ENCODE measurements at regions not wholly inside any gene's neighbourhood (a gene's known extent, or its start where the extent isn't known, plus 50 kb on each side); places are given as distances from the start of the nearest gene placed in this dataset.

DNA sequence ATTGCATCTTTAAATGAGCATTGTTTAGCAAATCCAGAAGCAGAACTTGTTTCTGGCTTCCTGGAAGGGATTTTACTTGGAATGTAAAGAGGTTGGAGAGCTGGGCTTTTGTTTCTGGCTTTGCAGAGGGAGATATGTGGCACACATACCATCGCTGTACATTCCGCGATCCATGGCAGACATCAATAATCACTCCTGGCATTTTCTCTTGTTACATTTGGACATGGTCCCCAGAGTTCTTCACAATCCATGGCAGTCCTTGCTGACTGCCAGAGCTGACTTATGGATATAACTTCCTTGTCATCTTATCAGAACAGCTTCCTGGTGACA lies 445.6 kb upstream of the SPRED2 start:
- no peak for DNase-seq

DNA sequence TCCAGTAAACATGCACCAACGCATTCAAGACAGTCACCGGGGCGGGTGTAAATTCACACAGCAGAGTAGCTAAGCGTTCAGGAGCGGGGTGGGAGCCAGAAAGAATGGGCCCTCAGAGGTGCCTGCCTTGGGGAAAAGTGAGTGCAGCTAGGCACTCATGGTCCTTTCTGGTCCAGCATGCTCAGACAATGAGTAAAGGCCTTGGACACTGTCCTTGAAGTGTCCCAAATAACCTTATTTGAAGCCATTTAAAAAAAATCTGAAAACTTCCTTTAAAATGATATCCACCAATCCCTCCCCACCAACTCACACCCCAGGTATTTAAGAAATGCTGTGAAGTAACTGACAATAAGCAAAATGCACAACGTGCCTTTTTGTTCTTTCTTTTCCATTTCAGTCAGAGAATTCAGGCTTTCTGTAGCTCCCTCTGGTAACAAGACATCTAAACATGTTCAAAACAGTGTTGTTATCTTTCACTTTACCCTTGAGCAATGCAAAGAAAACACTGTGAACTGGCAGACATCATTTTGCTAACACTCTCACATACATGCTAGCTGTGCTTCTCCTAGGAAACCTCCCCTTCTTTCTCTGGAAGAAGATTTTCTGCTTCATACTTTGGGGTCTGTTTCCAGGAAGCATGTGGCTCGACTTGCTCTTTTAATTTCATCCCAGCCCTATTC lies 445.1 kb upstream of the SPRED2 start:
- no peak for DNase-seq

DNA sequence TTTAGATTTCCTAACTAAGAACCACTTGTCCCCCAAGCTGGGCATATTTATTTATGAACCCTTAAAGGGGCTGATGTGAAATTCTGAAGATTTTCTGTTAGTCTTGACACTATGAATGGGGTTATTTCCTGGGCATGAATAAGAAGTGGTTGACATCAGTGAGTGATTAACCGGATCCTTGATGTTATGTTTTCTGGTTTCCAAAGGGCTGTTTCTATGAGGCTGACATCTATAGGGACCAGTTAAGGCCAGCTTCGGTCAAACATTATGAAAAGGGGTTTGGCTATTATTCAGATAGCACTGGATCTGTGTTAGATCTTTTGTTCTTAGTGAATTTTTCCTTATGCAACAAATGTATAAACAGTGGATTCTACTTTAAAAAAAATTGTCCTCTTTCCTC lies 443.7 kb upstream of the SPRED2 start:
- DNase-seq = no peak

DNA sequence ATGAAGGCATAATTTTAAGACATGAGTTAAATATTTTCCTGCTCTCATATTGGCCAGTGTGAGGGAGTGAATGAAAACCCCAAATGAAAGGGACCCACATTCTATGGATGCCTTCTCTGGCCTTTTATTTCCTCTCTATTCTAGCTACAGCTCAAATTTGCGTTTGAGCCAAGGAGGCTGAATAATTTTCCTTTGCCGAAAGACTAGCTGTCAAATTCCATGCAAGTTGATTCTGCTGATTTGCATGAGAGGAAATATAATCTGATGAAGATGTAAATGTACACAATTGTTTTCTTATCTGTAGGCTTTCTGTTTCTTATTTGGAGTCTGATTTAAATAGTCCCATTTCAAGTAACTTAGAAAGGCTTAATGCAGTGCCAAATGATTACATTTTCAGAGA lies 438.4 kb upstream of the SPRED2 start:
- DNase-seq = no peak

DNA sequence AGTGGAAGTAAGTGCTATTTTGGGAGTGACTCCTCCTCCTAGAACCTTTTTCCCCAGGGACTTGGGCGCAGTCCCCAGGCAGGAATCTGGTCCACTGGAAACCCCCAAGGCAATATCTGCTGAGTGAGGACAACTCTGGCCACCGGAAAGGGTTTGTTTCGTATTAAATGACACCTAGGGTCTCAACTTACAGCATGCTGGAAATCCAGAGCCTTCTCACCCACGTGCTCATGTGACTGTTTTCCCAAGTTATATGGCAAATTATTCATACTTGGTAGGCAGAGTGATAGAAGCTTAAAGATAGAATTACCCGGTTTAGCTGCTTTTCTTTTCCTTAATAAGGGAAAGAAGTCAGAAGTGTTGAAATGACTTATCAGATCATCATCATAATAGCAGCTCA lies 436.9 kb upstream of the SPRED2 start:
- DNase-seq = no peak

DNA sequence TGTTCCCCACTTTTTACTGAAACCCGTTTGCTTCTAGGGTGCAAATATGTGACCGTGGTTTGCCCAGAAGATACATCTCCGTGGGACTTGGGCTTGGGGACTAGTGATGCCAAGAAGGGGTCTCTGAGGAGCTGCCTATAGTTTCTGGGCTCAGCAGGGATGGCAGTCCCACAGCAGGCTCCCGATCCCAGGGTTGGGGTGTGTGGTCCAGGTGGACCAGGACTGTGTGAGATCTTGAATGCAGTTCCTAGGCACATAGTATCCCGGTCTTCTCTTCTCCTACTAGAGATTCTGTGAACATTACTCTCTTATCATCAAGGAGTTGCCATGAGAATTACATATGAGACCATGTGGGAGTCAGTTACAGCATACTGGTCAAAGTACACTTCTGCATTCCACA lies 435.8 kb upstream of the SPRED2 start:
- no peak for DNase-seq

DNA sequence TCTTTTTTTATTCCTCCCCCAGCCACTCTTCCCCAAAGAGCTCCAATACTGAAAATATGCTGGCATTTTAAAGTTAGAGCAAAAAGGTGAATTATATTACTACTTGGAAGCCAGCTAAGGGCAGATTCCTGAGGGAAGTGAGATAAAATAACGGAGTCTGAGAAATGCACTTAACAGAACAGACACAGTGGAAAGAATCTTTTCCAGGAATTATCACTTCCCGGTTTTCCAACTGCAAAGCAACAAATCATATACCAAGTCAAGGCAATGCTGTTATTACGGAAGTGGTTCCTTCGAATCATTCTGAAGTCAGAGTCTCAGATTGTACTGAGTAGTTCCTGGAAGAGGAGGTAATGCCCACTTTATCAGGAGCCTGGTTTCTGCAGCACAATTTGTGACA lies 435.0 kb upstream of the SPRED2 start:
- DNase-seq = no peak

DNA sequence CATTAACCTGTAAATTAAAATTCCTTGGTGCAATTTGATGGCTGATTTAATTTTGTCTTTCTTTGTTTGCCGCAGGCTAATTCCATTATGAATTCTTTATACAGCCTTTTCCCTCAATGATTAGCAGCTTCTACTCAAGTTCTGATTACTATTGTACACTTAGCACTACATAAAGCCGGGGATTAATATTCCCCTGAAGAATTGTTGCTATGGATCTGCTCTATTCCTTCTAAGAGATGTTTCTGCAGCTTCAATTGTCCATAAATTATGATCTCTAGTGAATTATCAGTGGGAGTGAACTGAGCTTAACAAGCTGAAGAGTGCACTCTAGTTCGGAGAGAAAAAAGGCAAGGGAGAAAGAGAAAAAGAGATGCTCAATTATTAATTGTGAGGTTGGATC lies 433.7 kb upstream of the SPRED2 start:
- DNase-seq = no peak

DNA sequence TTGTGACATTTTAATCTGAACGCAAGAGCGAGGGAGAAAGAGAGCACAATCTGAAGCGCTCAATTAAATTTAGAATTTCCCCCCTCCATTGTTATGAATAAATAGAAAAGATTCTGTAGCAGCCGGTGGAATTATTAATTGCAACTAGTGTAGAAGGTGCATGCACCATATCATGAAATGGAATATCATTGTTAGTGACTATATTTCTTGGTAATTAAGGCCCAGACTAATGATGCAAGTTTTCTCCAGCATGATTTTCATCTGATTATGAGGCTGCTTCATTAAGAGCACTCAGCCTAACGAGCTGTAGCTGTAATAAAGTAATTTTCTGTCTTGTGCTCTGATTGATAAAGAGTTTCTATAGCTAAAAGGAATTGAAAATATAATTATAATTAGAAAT lies 432.2 kb upstream of the SPRED2 start:
- DNase-seq = no peak

DNA sequence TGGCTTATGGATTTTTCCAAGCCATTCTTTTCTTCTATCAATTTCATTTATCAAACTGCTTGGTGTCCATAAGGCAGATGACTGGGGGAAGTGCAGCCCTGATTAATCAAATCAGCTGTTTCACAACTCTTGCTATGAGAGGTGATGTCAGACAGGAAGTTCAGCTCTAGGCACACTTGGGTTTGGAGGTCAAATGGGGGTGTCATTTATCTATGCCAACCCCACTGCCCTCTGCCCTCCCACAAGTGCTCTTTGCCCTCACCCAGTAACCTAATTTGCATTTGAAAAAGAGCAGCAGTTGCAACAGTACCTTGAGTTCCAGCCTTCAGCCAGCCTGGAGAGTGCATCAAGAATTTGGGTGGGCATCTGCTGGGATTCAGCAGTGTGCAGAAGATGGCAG lies 431.3 kb upstream of the SPRED2 start:
- no peak for DNase-seq

DNA sequence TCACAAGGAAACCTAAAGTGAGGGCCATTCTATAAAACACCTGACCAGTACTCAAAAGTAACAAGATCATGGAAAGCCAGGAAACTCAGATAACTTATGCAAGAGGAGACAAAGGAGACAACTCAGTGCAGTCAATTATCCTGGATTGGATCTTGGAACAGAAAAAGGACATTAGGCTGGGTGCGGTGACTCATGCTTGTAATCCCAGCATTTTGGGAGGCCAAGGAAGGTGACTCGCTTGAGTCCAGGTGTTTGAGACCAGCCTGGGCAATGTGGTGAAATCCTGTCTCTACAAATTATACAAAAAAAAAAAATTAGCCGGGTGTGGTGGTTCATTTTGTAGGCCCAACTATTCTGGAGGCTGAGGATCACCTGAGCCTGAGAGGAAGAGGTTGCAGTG lies 424.5 kb upstream of the SPRED2 start:
- DNase-seq = no peak

DNA sequence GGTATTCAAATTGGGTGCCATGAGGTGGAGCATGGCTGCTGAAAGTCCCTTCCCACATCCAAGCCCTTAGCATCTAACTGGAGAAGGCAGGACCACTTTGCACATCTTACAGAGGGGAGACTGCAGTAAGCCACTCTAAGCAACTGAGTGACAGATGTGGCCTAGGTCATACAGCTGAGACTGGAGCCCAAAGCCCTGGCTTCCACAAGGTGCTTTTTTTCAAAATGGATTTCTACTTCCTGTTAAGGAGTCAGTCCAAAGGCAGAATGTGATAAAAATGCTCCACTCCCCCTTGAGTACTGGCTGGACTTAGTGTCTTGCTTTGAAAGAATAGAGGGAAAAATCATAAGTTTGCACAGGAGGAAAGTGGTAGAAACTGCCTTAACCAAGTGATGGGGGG lies 424.0 kb upstream of the SPRED2 start:
- no peak for DNase-seq

DNA sequence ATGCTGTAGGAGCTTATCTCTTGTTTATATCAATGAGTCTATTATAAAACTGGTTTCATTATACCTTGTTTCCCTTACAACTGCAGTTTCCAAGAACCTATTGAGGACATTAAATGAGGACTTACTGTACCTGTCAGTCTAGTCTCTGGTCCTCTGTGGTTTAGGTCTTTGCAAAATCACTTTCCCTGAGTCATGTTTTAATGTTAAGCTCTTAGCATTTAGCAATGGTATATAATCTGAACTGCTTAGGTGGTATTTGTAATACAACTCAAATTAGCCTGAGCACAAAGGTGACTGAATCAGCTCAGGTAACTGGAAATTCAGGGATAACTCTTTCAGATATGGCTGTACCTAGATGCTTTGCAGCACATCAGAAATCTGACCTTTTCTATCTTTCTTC lies 418.3 kb upstream of the SPRED2 start:
- no peak for DNase-seq

DNA sequence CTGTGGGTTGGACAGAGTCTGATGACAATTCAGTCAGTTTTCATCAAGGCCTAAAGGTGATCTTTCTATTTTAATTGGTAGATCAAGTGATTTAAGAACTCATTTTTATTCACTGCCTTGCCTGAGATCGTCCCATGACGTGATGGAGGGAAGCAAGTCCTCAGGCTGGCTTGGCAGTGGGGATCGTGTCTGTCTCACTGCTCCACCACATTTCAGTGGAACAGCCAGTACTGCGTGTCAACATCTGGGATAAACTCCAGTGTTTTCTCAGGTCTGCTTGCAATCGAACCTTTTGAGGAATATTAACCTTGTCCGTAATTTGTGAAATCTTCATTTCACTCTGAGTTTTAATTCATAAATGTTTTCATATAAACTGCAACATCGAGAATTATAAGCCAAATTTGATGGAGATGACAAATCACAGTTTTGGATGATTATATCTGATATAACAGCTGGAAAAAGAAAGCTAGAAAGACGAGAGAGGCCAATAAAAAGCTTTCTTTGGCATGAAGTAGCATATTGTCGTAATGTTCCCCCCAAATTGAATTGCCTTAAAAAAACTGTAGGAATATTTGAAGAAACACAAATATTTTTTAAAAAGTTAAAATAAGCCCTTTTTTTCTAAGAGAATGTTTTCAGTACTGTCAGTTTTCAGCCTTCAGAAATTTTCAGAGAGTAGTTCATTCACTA lies 414.7 kb upstream of the SPRED2 start:
- no peak for DNase-seq

DNA sequence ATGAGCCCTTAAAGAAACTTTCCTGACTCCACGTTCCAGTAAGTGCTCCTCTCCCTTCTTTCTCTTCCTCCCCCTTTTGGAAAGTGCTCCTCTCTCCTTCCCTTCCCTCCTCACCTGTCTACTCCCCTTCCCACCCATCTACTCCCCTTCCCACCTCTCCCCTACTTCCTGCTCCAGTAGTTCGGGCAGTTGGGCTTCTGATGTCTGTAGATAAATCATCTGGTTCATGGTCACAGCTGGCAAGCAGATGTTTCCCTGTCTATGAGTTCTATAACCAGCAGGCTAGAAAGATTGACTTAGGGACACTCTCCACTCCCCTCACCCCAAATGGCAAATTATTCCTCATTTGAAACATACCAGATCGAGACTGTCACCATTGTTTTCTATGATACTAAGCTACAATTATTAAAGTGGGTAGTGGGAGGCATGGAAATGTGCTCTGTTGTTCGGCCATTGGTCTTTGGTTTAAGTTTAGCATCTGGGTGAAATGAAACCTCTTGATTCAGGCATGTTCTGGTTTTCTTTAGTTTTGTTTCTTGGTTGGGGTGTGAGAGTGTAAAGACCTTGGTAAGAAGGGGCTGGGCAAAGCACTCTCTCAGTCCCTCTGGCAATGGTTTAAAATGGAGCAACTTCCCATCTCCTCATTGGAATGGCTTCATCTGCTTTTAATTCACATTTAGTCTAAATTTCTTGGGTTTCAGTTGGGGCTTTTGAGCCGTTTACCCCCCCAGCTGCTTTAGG lies 413.2 kb upstream of the SPRED2 start:
- no peak for DNase-seq

DNA sequence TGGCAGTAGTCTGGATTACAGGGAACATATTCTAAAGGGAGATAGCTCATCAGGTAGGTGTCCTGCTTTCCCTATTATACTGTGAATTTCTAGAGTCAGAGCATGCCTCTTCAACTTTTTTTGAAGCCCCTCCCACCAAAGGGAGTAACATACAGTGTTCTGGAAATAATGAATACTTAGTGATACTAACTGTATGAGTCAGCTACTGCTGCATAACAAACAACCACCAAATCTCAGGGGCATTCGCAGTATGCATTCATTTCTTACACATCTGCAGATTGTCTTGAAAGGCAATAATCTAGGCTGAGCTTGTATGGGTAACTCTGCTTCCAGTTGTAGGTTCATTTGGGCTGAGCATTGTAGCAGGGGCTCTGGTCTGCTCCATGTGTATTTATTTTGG lies 409.7 kb upstream of the SPRED2 start:
- DNase-seq = no peak

DNA sequence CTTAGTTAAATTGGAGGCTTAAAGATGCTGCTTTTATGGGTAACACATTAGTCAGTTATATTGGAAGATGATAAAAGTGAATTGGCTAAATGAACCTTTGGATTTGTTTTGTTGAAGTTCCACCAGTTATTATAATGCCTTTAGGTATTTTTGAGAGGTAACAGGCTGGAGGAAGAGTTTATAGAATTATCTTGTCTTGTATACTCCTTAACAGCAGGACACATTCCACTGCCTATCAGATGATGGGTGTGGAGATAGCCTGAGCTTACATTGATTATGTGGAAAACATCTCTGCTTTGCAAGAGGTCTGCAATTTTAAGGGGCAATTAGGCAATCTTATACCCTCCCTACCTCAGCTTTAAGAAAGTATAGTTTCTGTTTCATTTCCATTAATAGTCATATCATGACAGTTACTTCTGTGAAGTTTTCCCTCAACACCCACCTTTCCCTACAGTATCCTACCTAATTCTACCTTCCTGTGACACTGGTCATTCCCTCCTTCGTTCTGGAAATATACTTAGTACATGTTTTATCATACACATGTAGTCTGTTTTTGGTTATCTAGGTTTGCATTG lies 403.7 kb upstream of the SPRED2 start:
- no peak for DNase-seq

DNA sequence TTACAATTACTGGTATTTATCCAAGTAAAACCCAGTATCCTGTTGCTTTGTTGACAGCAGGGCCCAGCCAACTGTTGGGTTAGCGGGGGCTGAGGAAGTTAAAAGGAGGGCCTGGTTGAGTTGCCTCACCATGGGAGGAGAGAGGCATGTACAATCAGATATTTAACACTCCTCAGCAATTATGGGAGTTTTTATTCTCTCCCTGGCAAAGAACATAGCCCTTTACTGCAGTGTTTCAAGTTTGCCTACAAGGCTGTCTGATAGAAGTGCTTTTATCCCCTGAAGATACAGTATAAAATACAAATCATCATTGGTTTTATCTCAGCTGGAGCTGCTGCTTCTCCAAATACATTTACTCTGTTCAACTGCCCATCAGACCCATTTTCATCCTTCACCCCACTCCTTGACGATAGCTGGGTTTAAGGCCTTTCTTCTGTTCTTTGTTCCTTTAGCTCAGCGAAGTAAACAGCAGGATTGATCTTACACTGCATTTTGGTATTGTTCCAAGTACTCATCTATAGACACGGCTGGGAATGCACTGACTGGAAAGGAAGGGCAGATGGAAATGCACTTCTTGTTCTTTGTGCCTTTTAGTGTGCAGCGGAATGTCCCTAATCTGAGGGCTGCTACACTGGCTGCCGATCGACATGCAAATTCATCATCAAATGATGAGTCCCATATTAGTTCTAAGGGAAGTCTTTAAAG lies 402.5 kb upstream of the SPRED2 start:
- peak in 1 of 2 experiments; percentile 59 for DNase-seq

DNA sequence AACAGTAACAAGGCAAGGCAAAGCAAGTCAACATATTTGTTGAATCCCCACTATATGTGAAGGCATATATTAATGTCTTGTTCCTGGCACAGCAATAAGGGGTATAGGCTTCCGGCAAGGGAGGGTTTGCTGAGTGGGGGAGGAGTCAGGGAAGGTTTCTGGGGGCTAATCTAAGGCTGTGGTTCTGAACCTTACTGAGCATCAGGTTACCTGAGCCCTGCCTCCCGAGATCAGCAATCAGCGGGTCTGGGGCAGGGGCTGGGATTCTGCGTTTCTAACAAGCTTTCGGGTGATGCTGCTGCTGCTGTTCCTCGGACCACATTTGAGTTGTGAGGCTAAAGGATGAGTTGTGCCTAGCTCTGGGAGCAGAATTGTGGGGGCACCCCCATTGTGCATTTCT lies 401.7 kb upstream of the SPRED2 start:
- no peak for DNase-seq

DNA sequence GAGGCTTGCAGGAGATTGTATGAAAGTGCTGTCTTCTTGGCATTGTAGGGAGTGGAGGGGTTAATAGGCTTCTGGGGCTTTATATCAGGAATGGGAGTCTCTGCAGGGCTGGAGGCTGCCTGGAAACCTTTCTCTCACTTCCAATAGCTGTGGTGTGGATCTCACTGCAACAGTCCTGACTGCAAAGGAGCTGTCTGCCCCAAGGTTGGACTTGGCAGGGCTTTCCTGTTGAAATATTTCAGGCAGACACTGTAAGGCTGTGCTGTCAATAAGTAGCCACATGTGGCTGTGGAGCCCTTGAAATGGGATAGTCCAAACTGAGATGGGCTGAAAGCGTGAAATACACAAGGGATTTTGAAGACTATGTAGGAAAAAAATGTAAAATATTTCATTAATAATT lies 399.1 kb upstream of the SPRED2 start:
- DNase-seq = no peak

DNA sequence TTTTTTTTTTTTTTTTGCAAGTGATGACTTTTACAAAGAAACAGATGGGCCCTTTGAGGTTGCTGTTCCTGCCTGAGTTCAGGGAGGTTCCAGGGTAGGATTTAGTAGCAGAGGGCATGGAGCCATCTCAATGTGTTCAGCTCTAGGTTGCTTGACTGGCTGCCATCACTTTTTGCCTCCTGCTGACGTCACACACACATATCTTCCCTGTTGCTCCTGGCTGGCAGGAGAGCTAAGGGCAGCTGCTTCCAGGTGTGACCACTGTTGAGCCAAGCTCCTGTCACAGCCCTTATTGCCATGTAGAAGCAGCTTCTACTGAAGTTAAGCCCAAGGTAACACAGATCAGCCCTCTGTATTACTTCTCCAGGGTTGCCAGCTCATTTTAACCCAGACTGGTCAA lies 394.2 kb upstream of the SPRED2 start:
- DNase-seq = no peak

DNA sequence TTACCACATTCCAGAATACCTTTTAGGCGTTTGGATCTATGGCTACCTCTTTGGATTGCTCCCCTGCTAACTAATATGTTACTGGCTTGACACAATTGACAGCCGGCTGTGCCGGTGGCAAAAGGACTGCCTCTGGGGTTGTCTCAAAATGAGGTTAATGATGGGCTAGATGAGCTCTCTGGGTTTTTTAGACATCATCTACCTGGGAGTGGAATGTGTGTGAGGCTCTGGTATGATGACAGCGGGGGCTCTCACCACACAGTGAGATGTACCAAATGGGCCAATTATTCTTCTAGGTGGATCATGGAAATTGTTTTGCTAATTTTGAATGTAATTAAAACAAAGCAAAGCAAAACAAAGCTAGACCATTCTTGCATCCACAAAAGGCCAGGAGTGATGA lies 391.1 kb upstream of the SPRED2 start:
- no peak for DNase-seq

DNA sequence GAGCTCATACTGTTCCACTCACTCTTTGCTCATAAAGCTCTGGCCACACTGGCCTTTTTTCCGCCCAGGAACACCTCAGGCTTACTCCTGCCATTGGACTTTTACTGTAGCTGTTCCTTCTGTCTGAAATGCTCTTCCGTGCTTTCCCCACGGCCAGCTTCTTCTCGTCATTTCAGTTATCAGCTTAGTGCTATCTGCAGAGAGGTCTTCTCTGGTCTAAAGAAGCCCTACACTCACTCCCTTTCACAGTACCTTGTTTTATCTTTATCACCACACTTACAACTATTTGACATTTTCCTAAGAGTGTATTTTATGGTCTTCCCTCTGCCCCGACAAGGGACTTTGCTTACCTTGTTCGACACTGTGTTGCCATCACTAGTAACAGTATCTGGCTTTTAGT lies 388.1 kb upstream of the SPRED2 start:
- no peak for DNase-seq

DNA sequence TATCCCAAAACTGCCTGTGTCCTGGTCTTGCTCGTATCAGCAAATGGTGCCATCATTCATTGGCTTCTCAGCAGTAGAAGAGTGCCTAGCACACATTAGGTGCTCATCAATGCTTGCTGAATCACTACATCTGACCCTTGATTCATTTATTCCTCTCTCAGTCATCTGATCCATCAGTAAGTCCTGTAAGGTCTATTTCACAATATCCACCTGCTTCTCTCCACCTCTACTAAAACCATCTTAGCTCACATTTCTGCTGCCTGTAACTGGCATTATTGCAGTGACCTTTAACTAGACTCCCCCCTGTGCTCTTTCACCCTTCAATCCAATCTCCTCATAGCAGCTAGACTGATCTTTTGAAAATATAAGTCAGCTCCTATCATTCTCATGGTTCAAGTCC lies 387.6 kb upstream of the SPRED2 start:
- no peak for DNase-seq
